ENCODE measurements at regions not wholly inside any gene's neighbourhood (a gene's known extent, or its start where the extent isn't known, plus 50 kb on each side); places are given as distances from the start of the nearest gene placed in this dataset.

DNA sequence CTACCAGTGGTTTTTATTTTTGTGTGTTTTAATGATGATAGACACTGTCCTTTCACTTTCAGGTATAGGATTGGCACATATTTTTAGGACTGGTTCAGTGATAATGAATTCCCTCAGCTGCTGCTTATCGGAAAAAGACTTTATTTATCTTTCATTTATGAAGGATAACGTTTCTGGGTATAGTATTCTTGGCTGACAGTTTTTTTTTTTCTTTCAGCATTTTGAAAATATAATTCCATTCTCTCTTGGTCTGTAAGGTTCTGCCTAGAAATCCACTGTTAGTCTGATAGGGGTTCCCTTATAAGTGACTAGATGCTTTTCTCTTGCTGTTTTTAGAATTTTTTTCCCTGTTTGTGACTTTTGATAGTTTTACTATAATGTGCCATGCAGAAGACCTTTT is 313.1 kb downstream of the TENT5A start:
- Histone ChIP-seq H3K9me3 (ENCODE audit: control insufficient read depth, insufficient read depth, low read length) (peaks cover 2% of the 10 kb centered on the region; the same call in 1 of the 2 replicates), H3K36me3 (ENCODE audit: control insufficient read depth, low read length) (no peaks in the 10 kb centered on the region), H3K27me3 (ENCODE audit: control insufficient read depth, low read length) (no peaks in the 10 kb centered on the region), H3F3A (ENCODE audit: control insufficient read depth, insufficient read depth) (no peaks in the 10 kb centered on the region), H3K79me2 (ENCODE audit: control insufficient read depth, low read length) (no peaks in the 10 kb centered on the region), H3K4me1 (ENCODE audit: control insufficient read depth, low read length) (no peaks in the 10 kb centered on the region), H3K4me3 (ENCODE audit: low read length) (no peak overlapping the region), H4K20me1 (ENCODE audit: control insufficient read depth, insufficient read depth, low read depth, low read length) (no peaks in the 10 kb centered on the region), H3K9me2 (replicated peaks; ENCODE audit: control insufficient read depth, low read length) (no peaks in the 10 kb centered on the region), H3K4me2 (ENCODE audit: low read length) (no peak overlapping the region), H3K27ac (ENCODE audit: low read depth, low read length) (no peak overlapping the region)
- TF ChIP-seq EZH2phosphoT487 (IDR thresholded peaks at IDR 0.05; ENCODE audit: borderline replicate concordance, low read length) = no peak
- TF ChIP-seq, protein P1, sequence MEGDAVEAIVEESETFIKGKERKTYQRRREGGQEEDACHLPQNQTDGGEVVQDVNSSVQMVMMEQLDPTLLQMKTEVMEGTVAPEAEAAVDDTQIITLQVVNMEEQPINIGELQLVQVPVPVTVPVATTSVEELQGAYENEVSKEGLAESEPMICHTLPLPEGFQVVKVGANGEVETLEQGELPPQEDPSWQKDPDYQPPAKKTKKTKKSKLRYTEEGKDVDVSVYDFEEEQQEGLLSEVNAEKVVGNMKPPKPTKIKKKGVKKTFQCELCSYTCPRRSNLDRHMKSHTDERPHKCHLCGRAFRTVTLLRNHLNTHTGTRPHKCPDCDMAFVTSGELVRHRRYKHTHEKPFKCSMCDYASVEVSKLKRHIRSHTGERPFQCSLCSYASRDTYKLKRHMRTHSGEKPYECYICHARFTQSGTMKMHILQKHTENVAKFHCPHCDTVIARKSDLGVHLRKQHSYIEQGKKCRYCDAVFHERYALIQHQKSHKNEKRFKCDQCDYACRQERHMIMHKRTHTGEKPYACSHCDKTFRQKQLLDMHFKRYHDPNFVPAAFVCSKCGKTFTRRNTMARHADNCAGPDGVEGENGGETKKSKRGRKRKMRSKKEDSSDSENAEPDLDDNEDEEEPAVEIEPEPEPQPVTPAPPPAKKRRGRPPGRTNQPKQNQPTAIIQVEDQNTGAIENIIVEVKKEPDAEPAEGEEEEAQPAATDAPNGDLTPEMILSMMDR (IDR thresholded peaks at IDR 0.05; ENCODE audit: low read depth, low read length, poor library complexity, severe bottlenecking) = no peak

DNA sequence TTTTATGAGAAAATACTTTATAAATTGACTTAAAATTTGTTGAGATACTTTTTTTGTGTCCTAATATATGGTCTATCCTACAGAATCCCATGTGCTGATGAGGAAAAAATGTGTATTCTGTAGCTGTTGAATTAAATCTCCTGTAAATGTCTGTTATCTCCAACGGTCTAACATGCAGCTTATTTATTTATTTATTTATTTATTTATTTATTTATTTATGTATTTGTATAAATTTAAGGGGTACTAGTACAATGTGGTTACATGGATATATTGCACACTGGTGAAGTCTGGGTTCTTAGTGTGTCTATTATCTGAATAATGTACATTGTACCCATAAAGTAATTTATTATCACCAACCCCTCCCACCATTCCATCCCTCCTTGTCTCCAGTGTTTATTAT is 315.5 kb downstream of the TENT5A start:
- H3K4me3 ChIP-seq (ENCODE audit: low read length) = no peak overlapping the region
- no peaks in the 10 kb centered on the region for H3F3A ChIP-seq (ENCODE audit: control insufficient read depth, insufficient read depth)
- no peak overlapping the region for H3K4me2 ChIP-seq (ENCODE audit: low read length)
- H3K79me2 ChIP-seq (ENCODE audit: control insufficient read depth, low read length) = no peaks in the 10 kb centered on the region
- H3K4me1 ChIP-seq (ENCODE audit: control insufficient read depth, low read length) = no peaks in the 10 kb centered on the region
- no peaks in the 10 kb centered on the region for H3K9me3 ChIP-seq (ENCODE audit: control insufficient read depth, insufficient read depth, low read length)
- H3K27ac ChIP-seq (ENCODE audit: low read depth, low read length) = no peak overlapping the region
- no peaks in the 10 kb centered on the region for H4K20me1 ChIP-seq (ENCODE audit: control insufficient read depth, insufficient read depth, low read depth, low read length)
- H3K27me3 ChIP-seq (ENCODE audit: control insufficient read depth, low read length) = no peaks in the 10 kb centered on the region
- TF ChIP-seq, protein P1 (IDR thresholded peaks at IDR 0.05; ENCODE audit: low read depth, low read length, poor library complexity, severe bottlenecking) = no peak
- no peak for TF ChIP-seq EZH2phosphoT487 (IDR thresholded peaks at IDR 0.05; ENCODE audit: borderline replicate concordance, low read length)
- no peaks in the 10 kb centered on the region for H3K9me2 ChIP-seq (replicated peaks; ENCODE audit: control insufficient read depth, low read length)
- H3K36me3 ChIP-seq (ENCODE audit: control insufficient read depth, low read length) = no peaks in the 10 kb centered on the region

DNA sequence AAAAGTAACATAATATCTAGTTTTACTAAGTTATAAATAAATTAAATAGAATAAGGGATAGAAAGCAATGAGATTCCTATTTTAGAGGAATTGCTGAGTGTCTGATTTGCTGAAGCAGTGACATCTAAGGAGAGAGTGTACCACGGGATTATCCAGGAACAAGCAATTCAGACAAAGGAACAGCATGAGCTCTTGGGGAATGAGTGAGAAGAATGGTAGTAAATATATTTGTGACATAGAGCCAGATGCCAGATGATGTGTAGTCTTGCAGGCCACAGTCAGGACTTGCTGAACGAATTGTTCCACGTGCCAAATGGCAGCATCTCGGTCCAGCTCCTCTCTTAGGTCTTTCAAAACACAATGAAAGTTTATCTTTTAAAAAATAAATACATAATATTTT is 339.2 kb downstream of the TENT5A start:
- H3K27ac ChIP-seq (ENCODE audit: low read depth, low read length) = no peak overlapping the region
- no peaks in the 10 kb centered on the region for H3F3A ChIP-seq (ENCODE audit: control insufficient read depth, insufficient read depth)
- no peak overlapping the region for H3K4me2 ChIP-seq (ENCODE audit: low read length)
- H3K36me3 ChIP-seq (ENCODE audit: control insufficient read depth, low read length) = no peaks in the 10 kb centered on the region
- no peaks in the 10 kb centered on the region for H3K27me3 ChIP-seq (ENCODE audit: control insufficient read depth, low read length)
- no peak overlapping the region for H3K4me3 ChIP-seq (ENCODE audit: low read length)
- no peaks in the 10 kb centered on the region for H4K20me1 ChIP-seq (ENCODE audit: control insufficient read depth, insufficient read depth, low read depth, low read length)
- no peaks in the 10 kb centered on the region for H3K4me1 ChIP-seq (ENCODE audit: control insufficient read depth, low read length)
- H3K79me2 ChIP-seq (ENCODE audit: control insufficient read depth, low read length) = no peaks in the 10 kb centered on the region
- no peaks in the 10 kb centered on the region for H3K9me3 ChIP-seq (ENCODE audit: control insufficient read depth, insufficient read depth, low read length)
- TF ChIP-seq, protein P1 (IDR thresholded peaks at IDR 0.05; ENCODE audit: low read depth, low read length, poor library complexity, severe bottlenecking) = no peak
- no peak for TF ChIP-seq EZH2phosphoT487 (IDR thresholded peaks at IDR 0.05; ENCODE audit: borderline replicate concordance, low read length)
- H3K9me2 ChIP-seq (replicated peaks; ENCODE audit: control insufficient read depth, low read length) = no peaks in the 10 kb centered on the region

Measured in DOHH2 (cell line).